VCaP (cell line): ENCODE measurements at regions not wholly inside any gene's neighbourhood (a gene's known extent, or its start where the extent isn't known, plus 50 kb on each side); places are given as distances from the start of the nearest gene placed in this dataset.
"Not testable (repeated sequence)": the region's sequence is repeated elsewhere in the genome, so short reads cannot be mapped to it uniquely, and the experiment has no call there.

Experiments used
- H3K27ac ChIP-seq: fragments of 450-650 bp; 2 replicates; pipeline ENCODE4 v1.5.1; 2017
- CTCF ChIP-seq: fragments of 450-650 bp; conservative IDR thresholded peaks from 2 replicates; pipeline ENCODE4 v1.5.1; 2017; ENCODE audit warnings: mild to moderate bottlenecking, moderate library complexity

GRCh38 chr4:186363038-186363437, 97.0 kb downstream of the F11 start:
- TF ChIP-seq CTCF: 0 out of 2 replicates have a peak, but pooled peaks have one; percentile 28
- H3K27ac ChIP-seq: not testable (repeated sequence)

DNA sequence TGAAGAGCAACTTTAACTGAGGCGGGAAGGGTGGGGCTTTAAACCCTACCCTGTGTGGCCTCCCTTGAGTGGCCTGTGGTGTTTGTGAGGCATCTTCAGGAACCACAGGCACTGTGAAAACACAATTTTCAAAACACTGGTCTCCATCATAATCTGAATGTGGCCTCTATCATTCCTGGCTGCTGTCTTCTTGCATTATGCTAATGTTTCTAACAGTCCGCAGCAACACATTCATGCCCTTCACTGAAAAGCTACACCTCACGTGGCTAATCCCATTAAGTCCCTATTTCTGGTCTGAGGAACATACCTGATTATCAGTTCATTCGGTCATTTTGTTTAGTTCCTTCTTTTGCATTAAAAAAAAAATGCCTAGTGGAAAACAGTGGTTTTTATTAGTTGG, 94.6 kb downstream of the F11 start:
- TF ChIP-seq CTCF: no peak
- no peak overlapping the region for H3K27ac ChIP-seq

- TF ChIP-seq CTCF: no peak
- no peak overlapping the region for H3K27ac ChIP-seq
These were observed 85.7 kb downstream of the F11 start for GRCh38 chr4:186351668-186352194.

GRCh38 chr4:186348433-186348832, 82.4 kb downstream of the F11 start:
- TF ChIP-seq CTCF: no peak

DNA sequence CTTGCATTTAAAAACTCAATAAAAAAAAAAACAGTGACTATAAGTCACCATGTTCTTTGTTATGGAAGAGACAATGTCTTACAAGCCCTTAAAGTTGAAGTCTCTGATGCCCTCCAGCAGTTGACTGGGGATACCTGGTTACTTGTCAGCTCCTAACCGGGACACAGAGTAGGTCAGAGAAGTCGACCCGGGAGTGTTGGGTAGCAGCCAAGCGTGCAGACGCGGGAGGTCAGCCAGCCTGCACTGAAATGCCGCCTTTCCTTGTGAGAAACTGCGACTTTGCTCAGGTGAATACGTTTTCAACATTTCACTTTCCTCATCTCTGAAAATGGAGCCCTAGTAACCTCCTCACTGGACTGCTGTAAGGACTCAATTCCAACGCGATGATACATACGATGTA, 81.8 kb downstream of the F11 start:
- H3K27ac ChIP-seq: no peak overlapping the region
- no peak for TF ChIP-seq CTCF

More at GRCh38 chr4:186348433-186348832, 82.4 kb downstream of the F11 start:
- no peak overlapping the region for H3K27ac ChIP-seq

DNA sequence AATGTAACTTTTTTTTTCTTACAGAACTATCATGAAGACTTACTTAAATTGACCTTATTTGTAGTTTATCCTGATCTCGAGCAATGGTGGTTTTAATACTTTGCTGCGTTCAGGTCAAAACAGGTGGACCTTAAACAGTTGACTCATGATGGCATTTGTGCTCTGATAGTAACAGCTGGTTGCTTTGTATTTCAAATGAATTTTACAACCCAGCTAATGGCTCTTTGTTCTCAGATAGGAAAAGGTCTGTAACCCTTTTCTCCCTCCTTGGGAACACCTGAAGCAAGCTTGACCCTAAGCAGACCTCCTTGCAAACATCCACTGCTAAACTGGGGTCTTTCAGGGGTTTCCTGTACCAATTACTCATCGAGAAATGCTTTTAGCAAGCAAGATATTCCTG, 79.2 kb downstream of the F11 start:
- TF ChIP-seq CTCF: no peak
- no peak overlapping the region for H3K27ac ChIP-seq

DNA sequence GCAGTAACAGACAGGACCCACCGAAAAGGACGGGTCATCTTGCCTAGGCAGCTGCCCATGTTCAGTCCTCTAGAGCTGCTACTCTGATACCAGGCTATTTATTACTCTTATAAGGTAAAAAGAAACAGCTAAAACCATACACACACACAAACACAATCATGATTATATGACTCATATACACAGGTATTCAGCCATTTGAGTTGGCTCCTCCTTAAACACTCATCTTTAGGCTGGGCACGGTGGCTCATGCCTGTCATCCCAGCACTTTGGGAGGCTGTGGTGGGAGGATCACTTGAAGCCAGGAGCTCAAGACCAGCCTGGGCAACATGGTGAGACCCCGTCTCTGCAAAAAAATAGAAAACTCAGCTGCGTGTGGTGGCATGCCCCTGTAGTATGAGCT, 76.6 kb downstream of the F11 start:
- H3K27ac ChIP-seq: no peak overlapping the region
- no peak for TF ChIP-seq CTCF
